ENCODE measurements at regions not wholly inside any gene's neighbourhood (a gene's known extent, or its start where the extent isn't known, plus 50 kb on each side); places are given as distances from the start of the nearest gene placed in this dataset.

GRCh38 chr3:62942764-62943163 is 67.5 kb upstream of the CADPS start:
- ChIA-PET POLR2A (ENCODE audit: unreplicated experiment) (no interaction called here), CTCF (no interaction called here)
- no TSS peak for BruUV-seq (replicated peaks)
- Histone ChIP-seq H3K9me3 (ENCODE audit: low read length) (no peaks in the 10 kb centered on the region), H4K20me1 (ENCODE audit: low read length) (no peaks in the 10 kb centered on the region), H3K4me1 (ENCODE audit: insufficient read depth, low read length) (no peaks in the 10 kb centered on the region), H3K27ac (ENCODE audit: low read length) (no peak overlapping the region), H3K9me2 (replicated peaks; ENCODE audit: low read length) (no peaks in the 10 kb centered on the region), H2AFZ (ENCODE audit: low read length) (no peak overlapping the region), H3K36me3 (ENCODE audit: low read depth, low read length) (no peaks in the 10 kb centered on the region), H3K9ac (ENCODE audit: low read length) (no peak overlapping the region), H3K4me2 (ENCODE audit: low read length) (no peak overlapping the region), H3K79me2 (ENCODE audit: low read length) (no peaks in the 10 kb centered on the region), H3F3A (ENCODE audit: low read length, unreplicated experiment) (no peaks in the 10 kb centered on the region), H3K4me3 (ENCODE audit: low read length) (no peak overlapping the region), H3K27me3 (ENCODE audit: low read length) (no peaks in the 10 kb centered on the region)
- ATAC-seq (no peak), DNase-seq (no peak)
- intact Hi-C loops (cut with micrococcal nuclease): no loop called here
- TF ChIP-seq EZH2 (IDR thresholded peaks at IDR 0.05; ENCODE audit: low read length, unreplicated experiment): no peak
- no peak for TF ChIP-seq CTCF (conservative IDR thresholded peaks at IDR 0.05; ENCODE audit: low read depth, low read length)
- TF ChIP-seq EZH2phosphoT487 (IDR thresholded peaks at IDR 0.05; ENCODE audit: borderline replicate concordance, low read length): no peak

- no peaks in the 10 kb centered on the region for H3K9me2 ChIP-seq (replicated peaks; ENCODE audit: low read length)
- no peaks in the 10 kb centered on the region for H3K36me3 ChIP-seq (ENCODE audit: low read depth, low read length)
- peaks cover 11% of the 10 kb centered on the region for H3K9me3 ChIP-seq (ENCODE audit: low read length)
- H3K4me3 ChIP-seq (ENCODE audit: low read length): no peak overlapping the region
- H3K9ac ChIP-seq (ENCODE audit: low read length): no peak overlapping the region
- intact Hi-C loops (cut with micrococcal nuclease): no loop called here
- no peaks in the 10 kb centered on the region for H3K79me2 ChIP-seq (ENCODE audit: low read length)
- H3K4me1 ChIP-seq (ENCODE audit: insufficient read depth, low read length): no peaks in the 10 kb centered on the region
- POLR2A ChIA-PET (ENCODE audit: unreplicated experiment): no interaction called here
- no peaks in the 10 kb centered on the region for H4K20me1 ChIP-seq (ENCODE audit: low read length)
- BruUV-seq (replicated peaks): no TSS peak
- ATAC-seq (no peak), DNase-seq (no peak)
- no peaks in the 10 kb centered on the region for H3F3A ChIP-seq (ENCODE audit: low read length, unreplicated experiment)
- H2AFZ ChIP-seq (ENCODE audit: low read length): no peak overlapping the region
- TF ChIP-seq EZH2 (IDR thresholded peaks at IDR 0.05; ENCODE audit: low read length, unreplicated experiment) (no peak), CTCF (conservative IDR thresholded peaks at IDR 0.05; ENCODE audit: low read depth, low read length) (no peak), EZH2phosphoT487 (IDR thresholded peaks at IDR 0.05; ENCODE audit: borderline replicate concordance, low read length) (no peak)
- no peaks in the 10 kb centered on the region for H3K27me3 ChIP-seq (ENCODE audit: low read length)
- H3K4me2 ChIP-seq (ENCODE audit: low read length): no peak overlapping the region
- CTCF ChIA-PET: no interaction called here
- no peak overlapping the region for H3K27ac ChIP-seq (ENCODE audit: low read length)
Observed at GRCh38 chr3:62948921-62949320, 73.7 kb upstream of the CADPS start.

- ATAC-seq (no peak), DNase-seq (no peak)
- Histone ChIP-seq H3K9ac (ENCODE audit: low read length) (no peak overlapping the region), H3K4me3 (ENCODE audit: low read length) (no peak overlapping the region), H2AFZ (ENCODE audit: low read length) (no peak overlapping the region), H4K20me1 (ENCODE audit: low read length) (no peaks in the 10 kb centered on the region), H3K9me2 (replicated peaks; ENCODE audit: low read length) (no peaks in the 10 kb centered on the region), H3K9me3 (ENCODE audit: low read length) (peaks cover 11% of the 10 kb centered on the region), H3F3A (ENCODE audit: low read length, unreplicated experiment) (no peaks in the 10 kb centered on the region), H3K36me3 (ENCODE audit: low read depth, low read length) (no peaks in the 10 kb centered on the region), H3K79me2 (ENCODE audit: low read length) (no peaks in the 10 kb centered on the region), H3K4me1 (ENCODE audit: insufficient read depth, low read length) (no peaks in the 10 kb centered on the region), H3K4me2 (ENCODE audit: low read length) (no peak overlapping the region), H3K27ac (ENCODE audit: low read length) (no peak overlapping the region), H3K27me3 (ENCODE audit: low read length) (no peaks in the 10 kb centered on the region)
- ChIA-PET CTCF (no interaction called here), POLR2A (ENCODE audit: unreplicated experiment) (no interaction called here)
- intact Hi-C loops (cut with micrococcal nuclease): no loop called here
- no peak for TF ChIP-seq CTCF (conservative IDR thresholded peaks at IDR 0.05; ENCODE audit: low read depth, low read length)
- TF ChIP-seq EZH2phosphoT487 (IDR thresholded peaks at IDR 0.05; ENCODE audit: borderline replicate concordance, low read length): no peak
- no peak for TF ChIP-seq EZH2 (IDR thresholded peaks at IDR 0.05; ENCODE audit: low read length, unreplicated experiment)
- BruUV-seq (replicated peaks): no TSS peak
Observed at GRCh38 chr3:62950210-62950609, 75.0 kb upstream of the CADPS start.

Data from PC-3 (cell line).